Keratinocyte (primary cell): ENCODE measurements at regions not wholly inside any gene's neighbourhood (a gene's known extent, or its start where the extent isn't known, plus 50 kb on each side); places are given as distances from the start of the nearest gene placed in this dataset.

ENCODE experiments used
- DNase-seq: peaks from one replicate; pipeline ENCODE4 v3.0.0-alpha.2; 2011; ENCODE audit warnings: low read depth, missing footprints, low spot score
- FAIRE-seq: peaks from 2 replicates; lab custom pipeline; 2011; peaks lifted over from hg19 to GRCh38; lab: Jason Lieb, UNC
- H2AFZ ChIP-seq: 2 replicates; pipeline ENCODE4 v1.6.0; 2012; ENCODE audit warnings: low read length, control low read depth, inconsistent platforms; ENCODE audit not compliant: control insufficient read depth
- H3K27ac ChIP-seq: 2 replicates; pipeline ENCODE4 v1.5.1; 2011; ENCODE audit warnings: low read length; ENCODE audit not compliant: control insufficient read depth, insufficient read depth
- H3K27me3 ChIP-seq: 3 replicates; pipeline ENCODE4 v1.6.0; 2011; ENCODE audit warnings: low read length; ENCODE audit not compliant: control insufficient read depth, insufficient read depth; ENCODE audit errors: extremely low read depth
- H3K36me3 ChIP-seq, 2 experiments: 2 replicates in 1 of 2; 3 replicates in 1 of 2; pipeline ENCODE4 v1.5.1; 2011; ENCODE audit warnings: low read length in 2 of 2, mild to moderate bottlenecking in 1 of 2; ENCODE audit not compliant: control insufficient read depth in 2 of 2, insufficient read depth in 2 of 2; ENCODE audit errors: extremely low read depth in 1 of 2
- H3K4me1 ChIP-seq: 3 replicates; pipeline ENCODE4 v1.5.1; 2011; ENCODE audit warnings: low read length; ENCODE audit not compliant: control insufficient read depth, insufficient read depth; ENCODE audit errors: extremely low read depth
- H3K4me2 ChIP-seq: 3 replicates; pipeline ENCODE4 v1.6.0; 2011; ENCODE audit warnings: low read depth, low read length; ENCODE audit not compliant: control insufficient read depth, insufficient read depth; ENCODE audit errors: extremely low read depth
- H3K4me3 ChIP-seq, 3 experiments: fragments of 200-600 bp in 1 of 3; sonication (generic) in 1 of 3; 2 replicates in 2 of 3; 3 replicates in 1 of 3; pipeline ENCODE4 v1.5.1; 2011 to 2016; ENCODE audit warnings: low read length in 3 of 3, mild to moderate bottlenecking in 3 of 3, control low read depth in 2 of 3, inconsistent platforms in 1 of 3, low read depth in 1 of 3, mixed read lengths in 1 of 3, mixed run types in 1 of 3, moderate library complexity in 1 of 3; ENCODE audit not compliant: control insufficient read depth in 2 of 3, insufficient read depth in 2 of 3; ENCODE audit errors: extremely low read depth in 1 of 3
- H3K79me2 ChIP-seq: 2 replicates; pipeline ENCODE4 v1.6.0; 2012; ENCODE audit warnings: low read length; ENCODE audit not compliant: control insufficient read depth, insufficient read depth
- H3K9ac ChIP-seq: 3 replicates; pipeline ENCODE4 v1.6.0; 2011; ENCODE audit warnings: low read length; ENCODE audit not compliant: control insufficient read depth, insufficient read depth; ENCODE audit errors: extremely low read depth
- H3K9me1 ChIP-seq: 3 replicates; pipeline ENCODE4 v1.6.0; 2011; ENCODE audit warnings: low read length; ENCODE audit not compliant: control insufficient read depth, insufficient read depth; ENCODE audit errors: extremely low read depth
- H3K9me3 ChIP-seq: 2 replicates; pipeline ENCODE4 v1.5.1; 2012; ENCODE audit warnings: low read depth, low read length; ENCODE audit not compliant: control insufficient read depth
- H4K20me1 ChIP-seq: 3 replicates; pipeline ENCODE4 v1.6.0; 2011; ENCODE audit warnings: low read length; ENCODE audit not compliant: control insufficient read depth, insufficient read depth; ENCODE audit errors: extremely low read depth
- CTCF ChIP-seq, 3 experiments: IDR thresholded peaks in 1 of 3; conservative IDR thresholded peaks in 1 of 3; optimal IDR thresholded peaks in 1 of 3; 2 replicates in 2 of 3; 3 replicates in 1 of 3; pipeline versions ENCODE3 to v1.5.1; 2011; ENCODE audit warnings: low read length in 3 of 3, mild to moderate bottlenecking in 3 of 3, moderate library complexity in 2 of 3, control low read depth in 1 of 3, inconsistent platforms in 1 of 3; ENCODE audit not compliant: insufficient read depth in 2 of 3; ENCODE audit errors: extremely low read depth in 1 of 3
- EZH2 ChIP-seq: IDR thresholded peaks from one replicate; pipeline ENCODE4 v1.6.1; 2012; ENCODE audit warnings: inconsistent platforms, mild to moderate bottlenecking, low read length, moderate library complexity
- dilution Hi-C: fragments of 300-500 bp; cut with MboI; formaldehyde crosslinking; loops from one replicate; pipeline ENCODE4 v1.7.0; 2020; ENCODE audit warnings: low sequenced_read_pairs; ENCODE audit not compliant: extremely low pct_ligation_motif_present

DNA sequence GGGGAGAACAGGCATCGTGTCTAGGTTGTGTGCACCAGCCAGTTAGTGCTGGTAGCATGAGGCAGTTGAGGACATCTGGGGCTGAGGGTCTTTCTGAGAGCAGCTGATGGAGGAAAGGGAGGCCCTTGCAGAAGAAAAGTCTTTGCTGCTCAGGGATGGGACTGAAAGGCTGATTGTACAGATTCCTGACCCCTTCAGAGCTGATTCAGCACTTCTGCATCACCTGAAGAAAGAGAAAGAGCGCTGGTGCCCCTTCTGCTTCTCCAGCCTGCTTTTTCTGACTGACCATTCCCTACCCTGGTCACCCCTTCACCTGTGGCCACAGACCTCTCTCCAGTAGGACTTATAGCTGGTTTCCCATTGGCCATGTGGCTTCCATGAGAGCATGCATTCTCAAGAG lies 476.2 kb downstream of the TSHZ3 start:
- Histone ChIP-seq H3K4me3 (no peak overlapping the region), H3K9me3 (no peaks in the 10 kb centered on the region), H3K27me3 (no peaks in the 10 kb centered on the region), H3K36me3 (no peaks in the 10 kb centered on the region), H3K79me2 (no peaks in the 10 kb centered on the region), H3K4me1 (no peaks in the 10 kb centered on the region), H3K9me1 (no peaks in the 10 kb centered on the region), H3K27ac (no peak overlapping the region), H2AFZ (no peak overlapping the region), H4K20me1 (no peaks in the 10 kb centered on the region), H3K9ac (no peak overlapping the region), H3K4me2 (no peak overlapping the region)
- FAIRE-seq (no peak), DNase-seq (no peak)
- TF ChIP-seq CTCF (optimal IDR thresholded peaks at IDR 0.05 in 1 of 3, IDR thresholded peaks at IDR 0.05 in 1 of 3, conservative IDR thresholded peaks at IDR 0.05 in 1 of 3; ENCODE audit: extremely low read depth in 1 of 3, insufficient read depth in 2 of 3, low read length in 3 of 3) (no peak), EZH2 (no peak)
- dilution Hi-C loops: no loop called here

- Histone ChIP-seq H3K4me1 (no peaks in the 10 kb centered on the region), H3K9ac (no peak overlapping the region)
- dilution Hi-C loops: no loop called here
Observed at GRCh38 chr19:30871979-30872378, 477.3 kb downstream of the TSHZ3 start.

More at GRCh38 chr19:30871979-30872378, 477.3 kb downstream of the TSHZ3 start:
- no peak overlapping the region for H3K4me3 ChIP-seq
- H3K27ac ChIP-seq: no peak overlapping the region
- H3K4me2 ChIP-seq: no peak overlapping the region
- H2AFZ ChIP-seq: no peak overlapping the region
- H3K27me3 ChIP-seq: no peaks in the 10 kb centered on the region
- FAIRE-seq: no peak
- no peaks in the 10 kb centered on the region for H3K36me3 ChIP-seq
- DNase-seq: no peak
- H3K9me1 ChIP-seq: no peaks in the 10 kb centered on the region
- H3K9me3 ChIP-seq: no peaks in the 10 kb centered on the region
- no peaks in the 10 kb centered on the region for H3K79me2 ChIP-seq
- no peaks in the 10 kb centered on the region for H4K20me1 ChIP-seq
- TF ChIP-seq EZH2 (no peak), CTCF (optimal IDR thresholded peaks at IDR 0.05 in 1 of 3, IDR thresholded peaks at IDR 0.05 in 1 of 3, conservative IDR thresholded peaks at IDR 0.05 in 1 of 3; ENCODE audit: extremely low read depth in 1 of 3, insufficient read depth in 2 of 3, low read length in 3 of 3) (no peak)
